HG03354 (cell line): ENCODE measurements at regions not wholly inside any gene's neighbourhood (a gene's known extent, or its start where the extent isn't known, plus 50 kb on each side); places are given as distances from the start of the nearest gene placed in this dataset.
"Not testable (repeated sequence)": the region's sequence is repeated elsewhere in the genome, so short reads cannot be mapped to it uniquely, and the experiment has no call there.

Experiments
- ATAC-seq: cut with Tn5 transposase; IDR thresholded peaks from one replicate; pipeline ENCODE4 v1.9.1; 2021; ENCODE audit warnings: mild to moderate bottlenecking; ENCODE audit not compliant: unreplicated experiment, poor library complexity, severe bottlenecking

DNA sequence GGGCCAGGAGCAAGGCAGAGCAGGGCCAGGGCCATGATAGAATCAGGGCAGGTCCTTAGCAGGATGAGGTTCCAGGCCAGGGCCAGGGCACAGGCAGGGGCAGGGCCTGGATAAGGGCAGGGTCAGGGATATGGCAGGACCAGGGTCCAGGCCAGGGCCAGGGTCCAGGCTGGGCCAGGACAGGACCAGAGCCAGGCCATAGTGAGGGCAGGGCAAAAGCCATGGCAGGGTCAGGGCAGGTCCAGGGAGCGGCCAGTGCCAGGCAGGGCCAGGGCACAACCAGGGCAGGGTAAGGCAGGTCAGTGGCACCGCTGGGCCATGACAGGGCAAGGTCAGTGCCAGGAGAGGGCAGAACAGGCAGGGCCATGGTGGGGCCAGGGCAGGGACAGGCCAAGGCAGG, 152.2 kb downstream of the LIPI start:
- ATAC-seq, result no peak

DNA sequence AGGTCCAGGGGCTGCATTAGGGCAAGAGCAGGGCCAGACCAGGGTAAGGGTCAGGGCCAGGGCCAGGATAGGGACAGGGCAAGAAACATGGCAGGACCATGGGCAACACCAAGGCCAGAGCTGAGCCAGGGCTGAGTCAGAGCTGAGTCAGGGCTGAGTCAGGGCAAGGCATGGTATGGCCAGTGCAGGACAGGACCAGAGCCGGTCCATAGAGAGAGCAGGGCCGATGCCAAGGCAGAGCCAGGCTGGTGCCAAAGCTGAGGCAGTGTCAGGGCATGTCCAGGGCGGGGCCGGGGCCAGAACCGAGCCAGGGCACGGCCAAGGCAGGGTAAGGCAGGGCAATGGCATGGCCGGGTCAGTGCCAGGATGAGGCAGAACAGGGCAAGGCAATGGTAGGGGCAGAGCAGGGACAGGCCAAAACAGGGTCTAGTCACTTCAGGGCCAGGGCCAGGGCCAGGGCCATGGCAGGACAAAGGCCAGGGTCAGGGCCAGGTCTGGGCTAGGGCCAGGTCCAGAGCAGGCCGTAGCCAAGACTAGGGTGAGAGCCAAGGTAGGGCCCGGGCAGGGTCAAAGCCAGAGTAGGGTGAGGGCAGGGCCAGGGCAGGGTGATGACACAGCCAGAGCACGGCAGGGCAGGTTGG, 152.8 kb downstream of the LIPI start:
- not testable (repeated sequence) for ATAC-seq

DNA sequence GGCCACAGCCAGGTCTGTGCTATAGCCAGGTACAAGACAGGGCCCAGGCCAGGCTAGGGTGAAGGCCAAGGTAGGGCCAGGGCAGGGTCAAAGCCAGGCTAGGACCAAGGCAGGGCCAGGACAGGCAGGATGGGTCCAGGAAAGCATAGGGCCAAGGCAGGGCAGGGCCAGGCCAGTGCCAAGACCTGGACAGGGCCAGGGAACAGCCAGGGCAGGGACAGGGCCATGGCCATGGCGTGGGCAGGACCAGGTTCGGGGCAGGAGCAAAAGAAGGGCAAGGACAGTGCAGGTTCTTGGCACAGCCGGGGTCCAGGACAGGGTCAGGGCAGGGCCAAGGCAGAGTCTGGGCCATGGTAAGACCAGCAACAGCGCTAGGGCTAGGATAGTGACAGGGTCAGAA, 153.4 kb downstream of the LIPI start:
- no peak for ATAC-seq

DNA sequence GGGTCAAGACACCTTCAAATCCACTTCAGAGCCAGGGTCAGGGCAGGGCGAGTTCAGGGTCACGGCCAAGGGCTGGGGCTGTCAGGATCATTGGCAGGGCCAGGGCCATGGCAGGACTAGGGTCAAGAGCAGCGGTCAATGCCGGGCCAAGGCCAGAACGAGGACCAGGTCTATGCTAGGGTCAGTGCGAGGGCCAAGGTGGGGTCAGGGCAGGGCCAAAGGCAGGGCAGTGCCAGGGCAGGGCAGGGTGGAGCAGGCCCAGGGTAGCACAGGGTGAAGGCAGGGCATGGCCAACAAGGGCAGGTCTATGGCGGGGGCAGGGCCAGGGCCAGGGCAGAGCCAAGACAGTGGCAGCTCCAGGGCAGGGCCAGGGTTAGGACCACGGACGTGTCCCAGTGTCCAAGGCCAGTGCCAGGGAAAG, 154.0 kb downstream of the LIPI start:
- ATAC-seq, result no peak

DNA sequence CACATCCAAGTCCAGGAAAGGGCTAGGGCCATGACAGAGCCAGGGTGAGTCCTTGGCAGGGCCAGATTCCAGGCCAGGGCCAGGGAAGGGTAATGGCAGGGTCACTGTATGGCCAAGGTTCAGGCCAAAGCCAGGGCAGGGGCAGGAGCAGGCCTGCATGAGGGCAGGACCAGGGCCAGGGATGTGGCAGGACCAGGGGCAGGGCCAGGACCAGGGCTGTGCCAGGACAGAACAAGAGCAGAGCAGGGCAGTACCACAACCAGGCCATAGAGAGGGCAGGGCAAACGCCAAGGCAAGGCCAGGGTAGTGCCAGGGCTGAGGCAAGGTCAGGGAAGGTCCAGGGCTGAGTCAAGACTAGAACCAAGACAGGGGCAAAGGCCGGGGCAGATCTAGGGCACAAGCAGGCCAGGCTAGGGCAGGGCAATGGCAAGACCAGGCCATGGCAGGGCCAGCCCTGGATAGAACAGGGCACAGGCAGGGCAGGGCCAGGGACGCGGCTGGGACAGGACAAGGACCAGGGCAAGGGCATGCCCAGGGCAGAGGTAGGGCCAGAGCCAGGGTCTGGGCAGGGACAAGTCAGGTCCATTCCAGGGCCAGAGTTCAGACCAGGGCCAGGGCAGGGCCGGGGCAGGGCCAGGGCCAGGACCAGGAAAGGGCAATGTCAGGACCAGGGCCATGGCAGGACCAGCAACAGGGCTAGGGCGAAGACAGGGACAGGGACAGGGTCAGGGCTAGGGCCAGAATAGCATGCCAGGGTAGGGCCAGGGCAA, 154.8 kb downstream of the LIPI start:
- ATAC-seq, result not testable (repeated sequence)

DNA sequence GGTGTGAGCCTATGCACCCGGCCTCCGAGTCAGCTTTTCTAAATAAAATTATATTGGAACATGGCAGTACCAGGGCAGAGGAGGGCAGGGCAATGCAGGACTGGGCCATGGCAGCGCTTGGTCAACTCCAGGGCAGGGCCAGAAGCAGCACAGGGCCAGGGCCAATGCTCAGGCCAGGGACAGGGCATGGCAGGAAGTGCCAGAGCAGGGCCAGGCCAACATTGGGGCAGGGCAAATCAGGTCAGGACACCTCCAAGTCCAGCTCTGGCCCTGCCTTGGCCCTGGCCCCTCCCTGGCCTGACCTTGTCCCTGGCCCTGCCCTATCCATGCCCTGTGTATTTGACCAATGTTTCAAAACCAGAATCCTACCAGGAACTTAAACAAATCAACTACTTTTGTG, 156.1 kb downstream of the LIPI start:
- no peak for ATAC-seq

DNA sequence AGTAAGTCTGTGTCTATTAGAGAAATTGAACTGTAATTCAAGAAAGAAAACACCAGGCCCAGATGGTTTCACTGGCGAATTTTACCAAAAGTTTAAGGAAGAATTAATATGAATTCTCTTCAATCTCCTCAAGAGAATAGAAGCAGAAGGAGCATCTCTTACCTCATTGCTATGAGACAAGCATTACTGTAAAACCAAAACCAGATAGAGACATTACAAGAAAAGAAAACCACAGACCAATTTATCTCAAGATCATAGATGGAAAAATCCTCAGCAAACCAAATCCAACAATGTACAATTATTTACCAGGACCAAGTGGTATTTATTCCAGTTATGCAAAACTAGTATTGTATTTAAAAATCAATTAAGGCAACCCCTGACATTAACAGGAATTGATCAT, 160.6 kb downstream of the LIPI start:
- no peak for ATAC-seq

DNA sequence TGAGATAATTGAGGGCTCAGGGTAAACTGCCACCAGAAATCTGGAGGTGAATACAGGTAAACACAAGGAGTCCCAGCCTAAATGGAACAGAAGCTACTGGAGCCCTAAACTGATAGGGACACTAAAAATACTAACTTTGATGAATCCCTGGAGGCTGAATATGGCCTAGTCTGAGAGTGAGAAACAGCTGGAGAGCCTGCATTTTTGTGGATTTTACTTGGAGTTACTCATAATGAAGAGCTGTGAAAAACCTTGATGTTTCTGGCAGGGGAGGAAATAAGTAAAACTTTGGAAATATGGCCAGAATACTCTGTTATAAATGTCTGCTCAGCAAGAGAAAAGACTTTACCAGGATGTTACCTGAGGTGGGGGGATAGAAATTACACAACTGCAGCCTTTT, 164.4 kb downstream of the LIPI start:
- ATAC-seq, result no peak

DNA sequence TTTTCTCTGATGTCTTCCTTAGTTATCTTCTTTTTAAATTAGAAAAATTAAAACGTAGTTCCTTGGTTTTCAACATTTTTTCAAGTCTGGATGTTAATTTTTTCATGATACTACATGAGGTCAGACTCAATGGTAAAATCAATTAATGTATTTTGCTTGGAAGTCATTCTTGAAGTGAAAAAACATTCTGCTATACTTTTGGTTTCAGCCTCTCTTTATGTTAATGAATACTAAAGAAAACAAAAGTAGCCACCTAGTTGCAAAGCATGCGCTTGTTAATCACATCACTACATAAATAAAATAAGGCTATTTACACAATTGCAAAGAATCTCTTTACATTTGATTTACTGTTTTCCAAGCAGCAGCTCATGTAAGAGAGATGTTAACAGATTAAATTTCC, 170.4 kb downstream of the LIPI start:
- peak; percentile 59 for ATAC-seq

DNA sequence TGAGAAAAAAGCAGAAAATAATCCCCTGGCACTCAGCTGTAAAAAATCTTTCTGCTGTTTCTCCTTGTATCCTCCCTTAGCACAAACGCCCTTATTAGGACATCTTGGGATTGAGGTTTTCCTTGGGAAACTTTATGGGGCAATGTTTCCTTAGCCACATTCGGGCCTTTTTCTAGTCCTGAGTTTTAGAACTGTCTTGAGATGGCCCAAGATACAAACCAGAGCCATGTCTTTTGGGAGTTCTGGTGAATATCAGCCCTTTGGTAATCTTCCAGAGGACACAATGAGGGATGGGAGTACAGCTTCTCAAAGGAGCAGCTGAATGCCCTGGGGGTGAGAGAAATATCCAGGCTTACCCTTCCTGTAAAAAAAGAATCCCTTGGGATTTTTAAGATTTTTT, 182.1 kb downstream of the LIPI start:
- ATAC-seq, result not testable (repeated sequence)

DNA sequence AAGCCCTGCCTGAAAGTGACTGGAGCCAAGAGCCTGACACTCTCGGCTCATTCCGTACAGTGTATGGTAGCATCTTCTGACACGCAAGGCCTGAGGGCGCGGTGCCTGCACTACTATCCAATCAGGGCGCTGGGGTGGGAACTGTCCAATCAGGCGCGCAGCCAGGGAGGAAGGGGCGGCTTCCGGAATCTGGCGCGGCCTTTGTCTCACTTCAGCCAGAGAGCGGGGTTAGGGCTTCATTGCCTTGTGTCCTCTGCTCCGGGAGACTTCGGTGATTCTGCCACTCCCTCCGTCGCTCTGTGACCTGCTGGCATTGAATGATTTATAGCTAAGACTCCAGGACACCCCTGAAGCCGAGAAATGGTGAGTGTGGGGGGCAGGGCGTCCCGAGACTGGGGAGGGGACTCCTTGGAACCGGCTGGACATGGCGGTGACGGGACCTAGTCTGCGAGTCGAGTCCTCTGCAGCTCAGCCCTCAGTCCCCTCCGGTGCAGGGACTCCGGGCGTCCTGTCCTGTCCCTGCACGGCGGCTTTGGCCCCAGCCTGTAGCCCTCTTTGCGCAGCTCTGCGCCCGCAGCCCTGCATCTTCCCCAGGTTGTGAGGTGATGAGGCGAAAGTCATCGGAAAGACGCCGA, 183.4 kb downstream of the LIPI start:
- peak; percentile 100 for ATAC-seq

DNA sequence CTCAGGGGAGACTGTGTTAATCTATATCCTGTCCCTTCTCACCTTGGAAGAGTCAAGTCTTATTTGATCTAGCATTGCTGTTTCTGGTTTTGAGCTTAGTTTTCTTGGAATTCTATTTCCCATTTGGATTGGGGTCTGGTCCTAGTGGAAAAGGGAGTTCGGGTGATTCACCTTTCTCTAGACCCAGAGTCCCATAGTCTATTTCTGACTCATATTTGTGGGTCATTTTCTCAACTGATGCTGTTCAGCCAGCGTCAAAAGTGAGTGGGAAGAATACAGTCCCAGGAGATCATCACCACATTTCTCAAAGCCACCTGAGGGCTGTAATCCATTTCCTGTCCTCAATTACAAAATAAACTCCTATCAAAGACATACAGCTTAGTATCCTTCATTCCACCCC, 190.6 kb downstream of the LIPI start:
- not testable (repeated sequence) for ATAC-seq

DNA sequence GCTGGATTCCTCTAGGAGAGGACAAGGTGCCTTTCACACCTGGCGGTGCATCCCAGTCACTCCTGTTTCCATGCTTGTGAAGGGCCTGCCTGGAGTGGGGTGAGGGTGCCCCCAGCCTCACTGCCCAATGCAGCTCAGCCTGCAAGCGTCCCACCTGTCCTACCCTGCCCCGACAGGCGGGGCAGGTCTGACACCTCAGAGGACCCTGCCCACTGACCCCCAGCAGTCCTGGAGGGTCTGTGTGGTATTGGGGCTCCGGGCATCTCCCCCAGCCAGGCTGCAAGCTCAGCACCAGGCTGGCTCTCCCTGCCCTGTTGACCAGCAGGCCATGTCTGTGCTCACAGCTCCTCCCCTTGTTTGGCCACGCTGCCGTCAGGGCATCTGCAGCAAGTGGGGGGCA, 194.9 kb downstream of the LIPI start:
- not testable (repeated sequence) for ATAC-seq

DNA sequence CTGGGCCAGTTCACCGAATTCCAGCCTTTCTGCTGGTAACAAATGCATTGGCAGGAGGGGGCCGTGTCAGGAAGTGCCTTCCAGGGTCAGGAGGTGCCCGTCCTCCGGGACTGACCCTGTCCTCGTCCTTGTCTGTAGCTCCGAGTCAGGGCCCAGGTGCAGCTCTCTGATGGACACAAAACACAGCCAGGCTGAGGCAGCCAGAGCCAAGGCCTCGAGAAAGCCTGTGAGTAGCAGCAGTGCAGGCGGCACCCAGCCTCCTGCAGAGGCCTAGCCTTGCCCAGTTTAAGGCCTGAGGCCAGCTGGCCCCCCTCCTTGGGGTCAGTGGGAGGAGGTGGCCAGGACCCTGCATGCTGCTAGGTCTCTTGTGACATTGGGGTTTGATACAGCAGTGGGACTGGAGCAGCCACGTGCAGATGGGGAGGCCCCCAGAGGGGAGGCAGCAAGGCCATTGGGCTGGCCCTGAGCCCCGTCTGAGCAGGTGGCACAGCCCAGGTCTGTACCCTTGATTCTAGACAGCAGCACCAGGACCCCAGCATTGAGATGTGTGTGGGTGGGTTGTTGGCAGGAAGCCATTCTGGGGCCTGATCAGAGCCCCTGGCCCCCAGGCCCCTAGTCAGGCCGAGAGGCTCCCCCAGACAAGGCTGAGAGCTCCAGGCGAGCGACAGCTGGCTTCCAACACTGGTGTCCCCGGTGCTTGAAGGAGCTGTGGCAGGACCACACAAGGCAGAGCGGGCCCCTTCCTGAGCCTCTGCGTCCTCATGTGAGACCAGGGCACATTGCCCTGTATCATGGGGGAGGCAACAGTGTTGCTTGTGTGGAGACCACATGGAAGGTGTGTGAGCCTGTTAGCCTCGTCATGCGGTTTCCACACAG, 196.9 kb downstream of the LIPI start:
- ATAC-seq, result not testable (repeated sequence)

DNA sequence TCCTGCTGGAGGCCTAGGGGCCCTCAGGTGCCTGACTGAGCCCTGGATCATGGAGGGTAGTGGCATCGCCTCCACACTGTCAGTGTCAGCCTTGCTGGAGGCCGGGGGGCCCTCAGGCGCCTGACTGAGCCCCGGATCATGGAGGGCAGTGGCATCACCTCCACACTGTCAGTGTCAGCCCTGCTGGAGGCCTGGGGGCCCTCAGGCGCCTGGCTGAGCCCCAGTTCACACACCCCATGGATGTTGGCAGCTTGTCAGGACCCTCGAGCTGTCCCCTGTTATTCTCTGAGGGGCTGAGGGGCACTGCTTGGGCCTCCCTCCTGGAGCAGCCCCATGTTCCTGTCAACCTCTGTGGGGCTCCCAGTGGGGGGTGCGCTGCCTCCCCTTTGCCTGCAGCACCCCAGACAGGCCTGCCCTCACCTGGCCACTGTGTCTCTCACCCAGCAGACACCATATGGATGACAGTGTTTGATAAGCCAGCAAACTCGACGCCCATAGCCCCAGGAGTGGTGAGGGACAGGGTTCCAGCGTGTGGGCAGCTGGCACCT, 197.6 kb downstream of the LIPI start:
- no peak for ATAC-seq

DNA sequence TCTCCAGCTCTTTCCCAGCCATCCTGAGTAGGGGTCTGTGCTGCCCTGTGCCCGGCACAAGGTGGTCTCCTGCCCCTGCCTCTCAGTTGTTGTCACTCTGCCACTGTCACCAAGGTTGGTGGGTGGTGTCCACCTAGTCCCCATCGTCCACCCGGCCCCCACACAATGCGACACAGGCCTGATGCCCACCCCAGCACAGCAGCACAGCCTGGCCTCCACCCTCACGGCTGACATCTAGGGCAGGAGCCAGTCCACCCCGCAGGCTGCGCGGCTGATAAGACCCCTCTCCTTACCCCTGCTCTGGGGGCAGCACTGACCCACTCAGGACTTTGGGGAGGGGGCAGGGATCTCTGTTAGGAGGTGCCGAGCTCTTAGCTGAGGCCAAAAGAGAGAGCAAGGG, 198.3 kb downstream of the LIPI start:
- no peak for ATAC-seq

DNA sequence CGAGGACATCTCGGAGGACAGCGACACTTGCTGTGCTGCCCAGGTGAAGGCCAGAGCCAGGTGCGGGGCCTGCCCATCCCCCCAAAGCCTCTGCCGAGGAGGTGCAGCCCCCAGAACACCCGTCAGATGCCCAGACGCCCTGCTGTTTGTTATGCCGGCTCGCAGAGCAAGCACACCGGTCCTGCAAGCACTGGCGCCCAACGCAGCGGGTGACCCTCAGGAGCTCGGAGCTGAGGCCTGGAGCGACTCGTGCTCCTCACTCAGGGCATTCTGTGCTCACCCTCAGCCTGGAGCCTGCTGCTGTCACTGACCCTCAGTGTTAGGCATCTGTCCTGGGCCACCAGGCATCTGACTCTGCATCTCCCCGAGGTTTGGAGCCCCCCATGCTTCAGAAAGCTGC, 199.0 kb downstream of the LIPI start:
- not testable (repeated sequence) for ATAC-seq

DNA sequence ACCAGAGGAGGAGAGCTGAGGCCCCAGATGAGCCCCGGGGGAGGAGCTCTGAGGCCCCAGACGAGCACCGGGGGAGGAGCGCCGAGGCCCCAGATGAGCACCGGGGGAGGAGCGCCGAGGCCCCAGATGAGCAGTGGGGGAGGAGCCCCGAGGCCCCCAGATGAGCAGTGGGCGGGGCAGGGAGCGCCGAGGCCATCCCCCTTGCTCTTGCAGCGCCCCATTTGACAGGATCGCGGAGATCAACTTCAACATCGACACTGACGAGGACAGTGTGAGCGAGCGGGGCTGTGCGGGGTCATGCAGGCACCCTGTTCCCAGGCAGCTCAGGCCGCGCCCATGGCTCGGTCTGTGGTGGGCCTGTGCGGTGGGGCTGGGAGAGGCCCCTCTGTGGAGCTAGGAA, 199.6 kb downstream of the LIPI start:
- not testable (repeated sequence) for ATAC-seq

DNA sequence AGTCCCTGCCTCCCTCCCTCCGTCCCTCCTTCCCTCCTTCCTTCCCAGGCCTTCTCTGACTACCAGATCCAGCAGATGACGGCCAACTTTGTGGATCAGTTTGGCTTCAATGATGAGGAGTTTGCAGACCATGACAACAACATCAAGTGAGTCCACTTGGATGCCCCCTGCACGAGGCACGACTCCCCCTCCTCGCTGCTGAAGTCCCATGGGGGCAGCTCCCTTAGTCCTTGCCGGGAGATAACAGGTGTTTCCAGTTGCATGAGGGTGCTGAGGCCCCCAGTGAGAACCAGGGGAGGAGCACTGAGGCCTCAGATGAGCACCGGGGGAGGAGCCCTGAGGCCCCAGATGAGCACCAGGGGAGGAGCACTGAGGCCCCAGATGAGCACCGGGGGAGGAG, 200.0 kb downstream of the LIPI start:
- ATAC-seq, result no peak

DNA sequence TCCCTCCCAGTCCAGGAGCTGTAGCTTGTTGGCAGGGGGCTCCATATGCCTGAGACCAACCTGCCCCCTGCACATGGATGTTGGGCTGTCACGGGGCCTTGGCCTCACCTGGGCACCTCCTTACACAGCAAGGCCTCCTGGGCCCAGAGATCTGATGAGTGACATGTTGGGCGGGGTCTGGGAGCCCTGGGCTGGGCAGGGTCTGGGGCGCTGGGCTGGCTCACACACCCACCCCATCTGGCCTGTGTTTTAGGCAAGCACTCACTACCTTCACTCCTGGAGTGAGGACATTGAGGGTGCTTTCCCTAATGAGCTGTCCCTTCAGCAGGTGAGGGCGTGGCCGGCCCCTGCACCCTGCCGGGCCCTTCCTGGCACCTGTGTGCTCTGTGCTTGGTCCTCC, 200.8 kb downstream of the LIPI start:
- ATAC-seq, result not testable (repeated sequence)
